HG02943 (cell line): ENCODE measurements at regions not wholly inside any gene's neighbourhood (a gene's known extent, or its start where the extent isn't known, plus 50 kb on each side); places are given as distances from the start of the nearest gene placed in this dataset.

ENCODE experiments used
- ATAC-seq: cut with Tn5 transposase; IDR thresholded peaks from one replicate; pipeline ENCODE4 v1.9.1; 2021; ENCODE audit warnings: mild to moderate bottlenecking, low read depth, moderate library complexity; ENCODE audit not compliant: unreplicated experiment

DNA sequence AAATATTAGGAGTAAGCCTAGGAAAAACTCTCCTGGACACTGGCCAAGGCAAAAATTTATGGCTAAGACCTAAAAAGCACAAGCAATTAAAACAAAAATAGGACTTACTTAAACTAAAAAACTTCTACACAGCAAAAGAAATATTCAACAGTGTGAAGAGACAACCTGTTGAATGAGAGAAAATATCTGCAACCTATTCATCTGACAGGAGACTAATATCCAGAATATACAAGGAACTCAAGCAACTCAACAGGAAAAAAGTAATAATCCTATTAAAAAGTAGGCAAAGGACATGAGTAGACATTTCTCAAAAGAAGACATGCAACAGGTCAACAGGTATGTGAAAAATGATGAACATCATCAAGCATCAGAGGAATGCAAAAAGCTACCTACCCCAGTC, 431.1 kb downstream of the ZEB2 start:
- ATAC-seq, result no peak

GRCh38 chr2:144086965-144087364, 433.0 kb downstream of the ZEB2 start:
- ATAC-seq, result no peak

GRCh38 chr2:144085016-144085415, 434.9 kb downstream of the ZEB2 start:
- ATAC-seq, result no peak

- no peak for ATAC-seq
Measured at GRCh38 chr2:144084114-144084661, 435.7 kb downstream of the ZEB2 start.

DNA sequence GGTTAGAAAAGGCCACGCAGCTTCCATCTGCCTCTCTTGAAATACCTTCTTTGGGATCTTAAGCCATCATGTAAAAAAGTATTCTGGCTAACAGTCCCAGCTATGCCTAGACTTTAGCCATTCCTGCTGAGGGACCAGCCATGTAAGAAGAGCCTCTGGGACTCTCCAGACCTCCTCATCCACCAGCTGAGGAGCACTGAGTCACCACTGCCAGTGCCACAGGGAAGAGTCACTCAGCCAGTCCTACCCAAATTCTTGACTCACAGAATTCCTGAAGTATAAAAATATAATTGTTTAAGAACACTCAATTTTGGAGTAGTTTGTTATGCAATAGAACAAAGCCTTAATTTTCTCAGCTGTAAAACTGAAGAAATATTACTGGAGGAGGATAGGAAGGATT, 436.7 kb downstream of the ZEB2 start:
- no peak for ATAC-seq

DNA sequence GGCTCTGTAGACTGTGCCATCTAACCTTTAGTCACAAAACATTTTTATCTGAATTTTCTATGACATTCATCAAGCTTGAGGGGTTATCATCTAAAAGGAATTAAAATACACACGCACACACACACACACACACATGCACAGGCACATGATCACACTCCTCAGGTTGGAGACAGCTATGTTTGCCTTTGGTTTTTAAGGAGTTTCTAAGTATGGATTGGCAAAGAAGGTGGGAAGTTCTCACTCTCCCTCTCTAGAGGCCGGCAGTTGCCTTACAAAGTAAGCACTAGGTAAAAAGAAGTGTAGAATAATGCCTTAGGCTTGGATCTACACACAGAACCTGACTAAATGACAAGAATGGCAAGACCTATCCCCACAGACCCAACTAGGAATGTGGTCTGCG, 437.1 kb downstream of the ZEB2 start:
- no peak for ATAC-seq

DNA sequence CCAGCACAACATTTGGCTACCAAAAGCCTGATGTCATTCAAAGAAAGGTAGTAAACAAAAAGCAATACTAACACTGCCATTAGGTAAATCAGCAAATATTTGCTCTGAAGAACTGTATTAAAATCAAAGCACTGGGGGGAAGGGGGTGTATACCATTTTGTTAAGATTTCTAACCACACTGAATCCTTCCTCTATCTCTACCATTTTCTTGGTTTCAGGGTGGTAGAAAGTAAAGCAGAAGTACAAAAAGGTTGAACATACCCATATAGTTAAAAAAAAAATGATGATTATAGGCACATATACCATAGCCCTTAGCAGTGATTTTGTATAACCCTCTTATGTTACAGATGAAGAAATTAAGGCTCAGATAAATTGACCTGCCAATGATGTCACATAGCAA, 437.6 kb downstream of the ZEB2 start:
- ATAC-seq, result no peak

DNA sequence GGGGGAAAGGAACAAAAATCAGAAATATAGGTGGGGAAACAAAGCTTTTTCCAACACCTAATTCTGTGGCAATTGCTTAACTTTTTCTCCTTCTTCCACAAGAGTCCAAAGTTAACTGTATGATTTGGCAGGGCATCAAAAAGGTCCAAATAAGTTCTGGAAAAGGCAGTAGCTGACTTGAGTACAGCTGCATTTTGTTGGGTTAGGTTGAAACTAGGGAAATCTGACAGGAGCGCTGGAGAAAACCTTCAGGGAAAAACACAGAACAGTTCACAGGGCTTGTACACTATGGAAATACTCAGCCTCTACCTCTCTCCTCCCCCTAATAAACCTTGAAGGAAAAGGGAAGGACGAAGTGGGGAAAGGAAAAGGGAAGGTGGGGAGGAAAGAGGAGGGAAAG, 438.6 kb downstream of the ZEB2 start:
- ATAC-seq, result no peak

- ATAC-seq, result no peak
Measured at GRCh38 chr2:144079803-144080202, 440.1 kb downstream of the ZEB2 start.

- no peak for ATAC-seq
Measured at GRCh38 chr2:144078802-144079724, 440.9 kb downstream of the ZEB2 start.

- ATAC-seq, result no peak
Measured at GRCh38 chr2:144078106-144078505, 441.8 kb downstream of the ZEB2 start.

- no peak for ATAC-seq
Measured at GRCh38 chr2:144074450-144074849, 445.5 kb downstream of the ZEB2 start.

DNA sequence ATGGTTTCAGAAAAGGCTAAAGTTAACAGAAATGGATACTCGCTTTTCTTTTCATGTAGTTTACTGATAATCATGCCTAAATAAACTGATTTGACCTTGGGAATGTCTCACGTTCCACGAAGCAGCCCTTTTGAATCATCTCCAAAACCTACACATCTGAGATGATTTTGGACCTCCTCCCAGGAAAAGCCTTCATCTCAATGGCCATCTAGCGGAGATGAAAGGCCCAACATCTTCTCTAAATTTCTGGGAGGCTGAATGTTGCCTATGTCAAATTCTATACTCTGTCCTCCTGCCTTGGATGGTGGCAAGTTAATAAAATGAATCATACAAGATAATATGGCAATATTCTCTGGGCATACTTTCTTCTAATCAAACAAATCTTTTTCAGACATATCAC, 448.5 kb downstream of the ZEB2 start:
- no peak for ATAC-seq

GRCh38 chr2:144067506-144067905, 452.4 kb downstream of the ZEB2 start:
- no peak for ATAC-seq

GRCh38 chr2:144063602-144064001, 456.3 kb downstream of the ZEB2 start:
- no peak for ATAC-seq

- no peak for ATAC-seq
Measured at GRCh38 chr2:144054911-144055310, 465.0 kb downstream of the ZEB2 start.

DNA sequence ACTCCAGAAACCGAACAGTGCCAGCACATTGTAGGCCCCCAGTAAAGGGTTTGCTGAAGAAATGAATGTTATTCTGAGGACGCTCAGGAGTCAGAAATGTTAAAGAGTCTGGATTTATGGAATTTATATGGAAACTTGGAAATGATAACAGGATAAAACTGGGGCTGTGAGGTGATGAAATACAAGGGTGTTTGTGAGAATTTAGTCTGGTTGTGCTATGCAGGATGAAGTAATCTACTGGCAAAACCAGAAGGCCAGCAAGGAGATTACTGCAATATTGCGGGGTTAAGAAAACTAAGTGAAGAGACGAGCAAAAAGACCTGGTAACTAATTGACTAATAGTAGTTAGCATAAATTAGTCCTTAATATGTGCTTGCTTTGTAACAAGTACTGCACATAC, 467.8 kb downstream of the ZEB2 start:
- ATAC-seq, result no peak

DNA sequence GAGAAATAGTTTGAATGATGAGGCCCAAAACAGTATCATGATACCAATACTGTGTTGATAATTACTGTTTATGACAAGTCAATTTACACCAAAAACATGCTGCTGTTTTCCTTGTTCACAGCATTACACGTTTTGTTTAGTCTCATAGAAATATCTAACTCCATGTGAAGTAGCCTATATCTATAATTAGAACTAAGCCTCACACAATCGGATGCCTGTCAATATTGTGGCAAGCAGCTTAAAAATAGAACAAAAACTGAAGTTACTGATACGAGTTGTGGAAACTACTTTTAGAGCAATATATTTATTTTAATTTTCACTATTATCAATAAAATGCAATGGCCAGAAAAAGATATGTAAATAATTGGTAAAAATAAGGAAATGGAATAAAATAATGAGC, 470.8 kb downstream of the ZEB2 start:
- ATAC-seq, result no peak

DNA sequence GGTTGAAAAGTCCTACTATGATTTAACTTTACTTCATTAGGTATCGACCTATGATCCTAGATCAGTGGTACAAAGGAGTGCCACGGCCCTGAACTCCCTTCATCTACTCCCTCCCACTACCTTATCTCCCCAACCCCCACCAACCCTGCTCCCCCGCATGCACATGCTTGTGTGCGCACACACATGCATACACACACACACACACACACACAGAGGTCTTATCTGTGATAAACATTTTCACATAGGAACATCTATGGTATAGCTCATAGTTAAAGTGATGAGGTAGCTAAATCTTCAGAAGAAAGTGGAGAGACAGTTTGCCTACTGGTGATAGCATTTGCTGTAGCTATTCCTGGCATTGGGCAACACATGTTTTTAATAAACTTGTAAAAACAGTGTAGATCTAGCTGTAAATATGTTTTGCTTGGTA, 471.3 kb downstream of the ZEB2 start:
- ATAC-seq, result no peak

- no peak for ATAC-seq
Measured at GRCh38 chr2:144042751-144043150, 477.2 kb downstream of the ZEB2 start.

- ATAC-seq, result no peak
Measured at GRCh38 chr2:144041612-144042011, 478.3 kb downstream of the ZEB2 start.

DNA sequence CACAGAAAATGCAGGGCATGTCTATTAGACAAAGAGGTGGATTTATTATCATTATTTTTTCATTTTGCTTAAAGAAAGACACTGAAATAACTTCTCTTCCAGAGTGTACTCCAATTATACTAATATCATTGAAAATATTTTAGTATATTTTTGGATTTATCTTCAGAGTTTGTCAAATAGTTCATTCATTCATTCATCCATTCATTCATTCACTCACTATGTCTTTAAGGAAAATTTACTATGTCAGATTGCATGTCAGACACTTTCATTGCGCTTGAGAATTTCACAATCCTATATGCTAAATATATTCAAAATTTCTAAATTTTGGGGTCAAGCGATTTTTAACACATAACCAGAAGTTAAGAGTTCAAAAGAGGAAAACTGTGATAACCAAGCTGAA, 479.1 kb downstream of the ZEB2 start:
- ATAC-seq, result no peak
